Osteoblast (primary cell): ENCODE measurements at regions not wholly inside any gene's neighbourhood (a gene's known extent, or its start where the extent isn't known, plus 50 kb on each side); places are given as distances from the start of the nearest gene placed in this dataset.
A peak's percentile ranks its signal among the peaks of the same experiment; 100 is the strongest.

ENCODE experiments used
- DNase-seq: peaks from one replicate; pipeline ENCODE4 v3.0.0; 2011; ENCODE audit warnings: low spot score, mixed read lengths; ENCODE audit not compliant: insufficient read length; ENCODE audit errors: missing footprints
- H2AFZ ChIP-seq: 2 replicates; pipeline ENCODE4 v1.6.0; 2011; ENCODE audit warnings: mild to moderate bottlenecking, low read length
- H3K27ac ChIP-seq: 2 replicates; pipeline ENCODE4 v1.5.1; 2011; ENCODE audit warnings: mild to moderate bottlenecking, low read depth, low read length, moderate library complexity
- H3K27me3 ChIP-seq: 2 replicates; pipeline ENCODE4 v1.6.0; 2012; ENCODE audit warnings: mild to moderate bottlenecking, control low read depth, inconsistent platforms, low read length, moderate library complexity; ENCODE audit not compliant: insufficient read depth
- H3K36me3 ChIP-seq: 2 replicates; pipeline ENCODE4 v1.5.1; 2011; ENCODE audit warnings: mild to moderate bottlenecking, low read length, control low read depth, moderate library complexity; ENCODE audit not compliant: insufficient read depth
- H3K4me1 ChIP-seq: 2 replicates; pipeline ENCODE4 v1.5.1; 2011; ENCODE audit warnings: mild to moderate bottlenecking, low read length, control low read depth, moderate library complexity; ENCODE audit not compliant: insufficient read depth
- H3K4me2 ChIP-seq: 2 replicates; pipeline ENCODE4 v1.6.0; 2011; ENCODE audit warnings: mild to moderate bottlenecking, low read length; ENCODE audit not compliant: insufficient read depth
- H3K4me3 ChIP-seq: fragments of 200-600 bp; sonication (generic); 3 replicates; pipeline ENCODE4 v1.5.1; 2012; ENCODE audit warnings: mild to moderate bottlenecking, low read length, inconsistent platforms; ENCODE audit not compliant: insufficient read depth
- H3K79me2 ChIP-seq: 2 replicates; pipeline ENCODE4 v1.6.0; 2012; ENCODE audit warnings: mild to moderate bottlenecking, low read length, control low read depth, inconsistent platforms; ENCODE audit not compliant: insufficient read depth
- H3K9me3 ChIP-seq: 2 replicates; pipeline ENCODE4 v1.5.1; 2011; ENCODE audit warnings: low read depth, low read length, control low read depth
- H4K20me1 ChIP-seq: 2 replicates; pipeline ENCODE4 v1.6.0; 2012; ENCODE audit warnings: mild to moderate bottlenecking, low read length, control low read depth; ENCODE audit not compliant: insufficient read depth
- CTCF ChIP-seq: IDR thresholded peaks from 2 replicates; pipeline ENCODE4 v1.5.1; 2011; ENCODE audit warnings: mild to moderate bottlenecking, low read depth, low read length, moderate library complexity; ENCODE audit errors: extremely low read depth

DNA sequence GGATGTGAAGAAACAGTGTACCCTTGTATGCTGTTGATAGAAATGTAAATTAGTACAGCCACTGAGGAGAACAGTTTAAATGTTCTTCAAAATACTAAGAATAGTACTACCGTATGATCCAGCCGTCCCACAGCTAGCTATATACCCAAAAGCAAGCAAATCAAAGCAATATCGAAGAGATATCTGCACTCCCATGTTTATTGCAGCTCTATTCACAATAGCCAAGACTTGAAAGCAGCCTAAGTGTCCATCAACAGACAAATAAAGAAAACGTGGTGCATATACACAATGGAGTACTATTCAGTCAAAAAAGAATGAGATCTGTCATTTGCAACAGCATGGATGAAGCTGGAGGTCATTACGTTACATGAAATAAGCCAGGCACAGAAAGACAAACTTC lies 88.5 kb upstream of the SLC38A4 start:
- Histone ChIP-seq H3K27ac (no peak overlapping the region), H3K9me3 (no peaks in the 10 kb centered on the region), H2AFZ (no peak overlapping the region), H3K4me1 (peaks cover 24% of the 10 kb centered on the region), H3K79me2 (no peaks in the 10 kb centered on the region), H3K36me3 (no peaks in the 10 kb centered on the region), H4K20me1 (no peaks in the 10 kb centered on the region), H3K4me2 (no peak overlapping the region), H3K4me3 (no peak overlapping the region), H3K27me3 (no peaks in the 10 kb centered on the region)
- TF ChIP-seq CTCF: no peak
- no peak for DNase-seq

- no peak overlapping the region for H3K4me2 ChIP-seq
- no peaks in the 10 kb centered on the region for H3K79me2 ChIP-seq
- no peak for TF ChIP-seq CTCF
- no peaks in the 10 kb centered on the region for H4K20me1 ChIP-seq
- no peak for DNase-seq
- no peak overlapping the region for H2AFZ ChIP-seq
- H3K9me3 ChIP-seq: no peaks in the 10 kb centered on the region
- peaks cover 24% of the 10 kb centered on the region for H3K4me1 ChIP-seq
- H3K27ac ChIP-seq: peak overlapping the region; percentile 47
- no peak overlapping the region for H3K4me3 ChIP-seq
- no peaks in the 10 kb centered on the region for H3K36me3 ChIP-seq
- H3K27me3 ChIP-seq: no peaks in the 10 kb centered on the region
These were observed 89.3 kb upstream of the SLC38A4 start for GRCh38 chr12:46915082-46915481.

DNA sequence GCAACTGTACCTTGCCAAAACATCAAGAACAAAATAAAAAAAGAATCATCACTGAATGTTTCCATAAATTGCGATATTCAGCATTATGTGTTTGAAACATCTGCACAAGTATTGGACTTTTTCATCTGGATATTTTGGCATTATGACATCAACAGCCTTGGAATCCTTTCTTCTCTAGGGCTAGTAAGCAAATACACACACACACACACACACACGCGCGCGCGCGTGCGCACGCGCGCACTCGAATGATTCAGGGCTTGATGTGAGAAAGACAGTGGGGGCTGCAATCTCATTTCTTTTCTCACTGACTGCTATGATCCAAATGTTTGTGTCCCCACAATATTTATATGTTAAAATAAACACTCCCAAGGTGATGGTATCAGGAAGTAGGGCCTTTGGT lies 90.0 kb upstream of the SLC38A4 start:
- Histone ChIP-seq H3K27ac (peak overlapping the region; percentile 47), H3K79me2 (no peaks in the 10 kb centered on the region), H2AFZ (no peak overlapping the region), H3K36me3 (no peaks in the 10 kb centered on the region), H3K27me3 (no peaks in the 10 kb centered on the region), H3K4me3 (no peak overlapping the region), H3K4me1 (peaks cover 25% of the 10 kb centered on the region), H4K20me1 (no peaks in the 10 kb centered on the region), H3K9me3 (no peaks in the 10 kb centered on the region), H3K4me2 (no peak overlapping the region)
- DNase-seq: no peak
- no peak for TF ChIP-seq CTCF

DNA sequence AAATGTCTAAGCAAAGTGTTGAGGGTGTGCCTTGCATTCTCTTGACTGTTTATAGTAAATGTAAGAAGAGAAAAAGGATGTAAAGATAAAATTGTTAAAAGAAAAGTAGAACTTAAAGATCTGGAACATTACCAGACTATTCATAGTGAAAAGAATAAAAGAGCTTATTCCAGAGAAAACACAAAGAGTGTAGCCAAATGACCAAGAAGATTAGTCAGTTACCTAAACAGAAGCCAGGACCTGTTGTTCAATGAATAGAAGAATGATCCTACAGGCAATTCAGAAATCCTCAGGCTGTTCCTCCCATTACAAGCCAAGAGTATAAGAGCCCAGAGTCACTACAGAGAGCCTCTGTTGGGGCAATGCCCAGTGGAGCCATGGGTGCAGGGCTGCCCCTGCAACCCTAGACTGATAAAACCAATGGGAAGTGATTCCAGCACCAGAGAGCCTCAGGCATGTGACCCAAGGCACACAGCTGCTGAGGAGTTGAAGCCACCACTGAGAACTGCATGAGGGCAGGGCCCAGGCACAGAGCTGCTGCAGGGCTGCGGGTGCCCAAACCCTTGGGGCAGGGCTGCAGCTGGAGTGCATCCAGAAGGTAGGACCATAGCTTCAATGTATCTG lies 91.1 kb upstream of the SLC38A4 start:
- H3K27ac ChIP-seq: peak overlapping the region; percentile 47
- H3K9me3 ChIP-seq: no peaks in the 10 kb centered on the region
- H4K20me1 ChIP-seq: no peaks in the 10 kb centered on the region
- H3K79me2 ChIP-seq: no peaks in the 10 kb centered on the region
- H3K4me2 ChIP-seq: peak overlapping the region; percentile 13
- no peaks in the 10 kb centered on the region for H3K27me3 ChIP-seq
- no peak for DNase-seq
- no peak for TF ChIP-seq CTCF
- H2AFZ ChIP-seq: no peak overlapping the region
- peaks cover 36% of the 10 kb centered on the region for H3K4me1 ChIP-seq
- no peaks in the 10 kb centered on the region for H3K36me3 ChIP-seq
- no peak overlapping the region for H3K4me3 ChIP-seq
